Endothelial cell of umbilical vein (primary cell): ENCODE measurements at regions not wholly inside any gene's neighbourhood (a gene's known extent, or its start where the extent isn't known, plus 50 kb on each side); places are given as distances from the start of the nearest gene placed in this dataset.

ENCODE experiments used
- GATA2 ChIP-seq: IDR thresholded peaks from 2 replicates; pipeline ENCODE4 v1.7.0; 2011; ENCODE audit warnings: low read depth, mild to moderate bottlenecking, moderate library complexity, mixed read lengths, low read length; ENCODE audit not compliant: insufficient read length, insufficient read depth
- MYC ChIP-seq: IDR thresholded peaks from one replicate; pipeline ENCODE4 v1.6.1; 2011; ENCODE audit warnings: mild to moderate bottlenecking, low read depth, low read length
- POLR2A ChIP-seq: IDR thresholded peaks from 2 replicates; pipeline ENCODE4 v1.6.1; 2012; ENCODE audit warnings: low read depth, mild to moderate bottlenecking, control low read depth, low read length
- POLR2AphosphoS5 ChIP-seq: IDR thresholded peaks from 2 replicates; pipeline ENCODE4 v1.6.1; 2012; ENCODE audit warnings: low read depth, mild to moderate bottlenecking, control low read depth, low read length, moderate library complexity; ENCODE audit not compliant: insufficient read depth
- TF ChIP-seq, protein P1 (sequence below), 2 donors: IDR thresholded peaks; 1 replicate in 1 of 2; 2 replicates in 1 of 2; pipeline ENCODE4 v1.5.1; 2011; ENCODE audit warnings: low read length in 2 of 2, mild to moderate bottlenecking in 2 of 2, moderate library complexity in 2 of 2, control low read depth in 1 of 2, inconsistent platforms in 1 of 2, low read depth in 1 of 2; ENCODE audit not compliant: insufficient read depth in 1 of 2; ENCODE audit errors: extremely low read depth in 1 of 2

DNA sequence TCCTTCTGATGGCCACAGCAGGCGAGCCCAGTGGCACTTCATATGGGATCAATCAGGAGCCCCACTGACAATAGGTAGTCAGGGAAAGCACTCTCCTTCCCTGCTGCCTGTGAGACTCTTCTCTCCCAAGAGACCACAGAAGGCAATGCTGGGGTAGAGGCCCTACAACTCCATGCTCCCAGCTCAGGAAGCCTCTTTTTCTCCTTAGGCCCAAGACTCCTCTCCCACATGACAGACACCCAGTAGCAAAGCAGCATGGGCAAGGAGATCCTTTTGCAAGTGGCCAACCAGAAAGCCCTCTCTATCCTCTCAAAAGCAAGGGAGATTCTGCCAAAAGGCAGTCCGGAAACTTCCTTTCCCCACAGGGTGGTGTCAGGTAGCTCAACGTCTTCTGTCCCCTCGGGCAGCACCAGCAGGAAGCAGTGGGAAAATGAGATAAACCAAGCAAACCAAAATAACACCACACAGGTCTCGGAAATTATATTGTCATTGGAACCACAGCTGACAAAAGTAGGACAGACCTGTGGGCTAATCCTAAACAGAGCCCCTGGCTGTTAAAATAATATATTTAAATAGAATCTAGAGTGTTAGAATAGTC lies 172.7 kb upstream of the GDF10 start:
- TF ChIP-seq, protein P1, sequence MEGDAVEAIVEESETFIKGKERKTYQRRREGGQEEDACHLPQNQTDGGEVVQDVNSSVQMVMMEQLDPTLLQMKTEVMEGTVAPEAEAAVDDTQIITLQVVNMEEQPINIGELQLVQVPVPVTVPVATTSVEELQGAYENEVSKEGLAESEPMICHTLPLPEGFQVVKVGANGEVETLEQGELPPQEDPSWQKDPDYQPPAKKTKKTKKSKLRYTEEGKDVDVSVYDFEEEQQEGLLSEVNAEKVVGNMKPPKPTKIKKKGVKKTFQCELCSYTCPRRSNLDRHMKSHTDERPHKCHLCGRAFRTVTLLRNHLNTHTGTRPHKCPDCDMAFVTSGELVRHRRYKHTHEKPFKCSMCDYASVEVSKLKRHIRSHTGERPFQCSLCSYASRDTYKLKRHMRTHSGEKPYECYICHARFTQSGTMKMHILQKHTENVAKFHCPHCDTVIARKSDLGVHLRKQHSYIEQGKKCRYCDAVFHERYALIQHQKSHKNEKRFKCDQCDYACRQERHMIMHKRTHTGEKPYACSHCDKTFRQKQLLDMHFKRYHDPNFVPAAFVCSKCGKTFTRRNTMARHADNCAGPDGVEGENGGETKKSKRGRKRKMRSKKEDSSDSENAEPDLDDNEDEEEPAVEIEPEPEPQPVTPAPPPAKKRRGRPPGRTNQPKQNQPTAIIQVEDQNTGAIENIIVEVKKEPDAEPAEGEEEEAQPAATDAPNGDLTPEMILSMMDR (IDR thresholded peaks at IDR 0.05; ENCODE audit: extremely low read depth in 1 of 2, insufficient read depth in 1 of 2, low read depth in 1 of 2, low read length in 2 of 2) = no peak
- no peak for TF ChIP-seq POLR2A
- TF ChIP-seq MYC = no peak
- no peak for TF ChIP-seq POLR2AphosphoS5
- TF ChIP-seq GATA2 = no peak
